Endothelial cell of umbilical vein (primary cell): ENCODE measurements at regions not wholly inside any gene's neighbourhood (a gene's known extent, or its start where the extent isn't known, plus 50 kb on each side); places are given as distances from the start of the nearest gene placed in this dataset.

Source experiments
- BruUV-seq: library from RNA; stranded (reverse); fragments of 400-500 nt; replicated peaks from 2 replicates; lab custom pipeline; 2021; lab: Mats Ljungman, UMichigan
- CTCF ChIA-PET: fragments of 300-600, 350-600 bp; sonication (Branson Sonifier 250); formaldehyde crosslinking; loops from one replicate; lab custom pipeline; 2021; ENCODE audit warnings: antibody characterized with exemption, inconsistent platforms; lab: Charles Lee
- POLR2A ChIA-PET: fragments of 300-600, 350-600 bp; sonication (Branson Sonifier 250); formaldehyde crosslinking; loops from one replicate; lab custom pipeline; 2021; ENCODE audit warnings: antibody characterized with exemption, inconsistent platforms; lab: Charles Lee
- DNase-seq: peaks from one replicate; pipeline ENCODE4 v3.0.0-alpha.2; 2011; ENCODE audit warnings: low read depth, low spot score
- FAIRE-seq: peaks from 2 replicates; lab custom pipeline; 2011; peaks lifted over from hg19 to GRCh38; lab: Jason Lieb, UNC
- H2AFZ ChIP-seq: 2 replicates; pipeline ENCODE4 v1.6.0; 2012; ENCODE audit warnings: low read depth, low read length, control low read depth, inconsistent platforms
- H3K27ac ChIP-seq: 2 replicates; pipeline ENCODE4 v1.5.1; 2011; ENCODE audit warnings: low read depth, mild to moderate bottlenecking, control low read depth, low read length, moderate library complexity; ENCODE audit not compliant: insufficient read depth
- H3K27me3 ChIP-seq, 2 experiments: 2 replicates each; pipeline versions ENCODE4 v1.6.0 to v1.6.1; 2011; ENCODE audit warnings: low read length in 2 of 2, mixed read lengths in 1 of 2; ENCODE audit not compliant: control insufficient read depth in 2 of 2, insufficient read depth in 2 of 2
- H3K36me3 ChIP-seq, 2 experiments: 2 replicates in 1 of 2; 3 replicates in 1 of 2; pipeline ENCODE4 v1.5.1; 2011; ENCODE audit warnings: low read length in 2 of 2, mild to moderate bottlenecking in 1 of 2, moderate library complexity in 1 of 2; ENCODE audit not compliant: control insufficient read depth in 2 of 2, insufficient read depth in 2 of 2; ENCODE audit errors: extremely low read depth in 1 of 2
- H3K4me1 ChIP-seq: 3 replicates; pipeline ENCODE4 v1.5.1; 2011; ENCODE audit warnings: mild to moderate bottlenecking, low read length; ENCODE audit not compliant: control insufficient read depth, insufficient read depth; ENCODE audit errors: extremely low read depth
- H3K4me2 ChIP-seq: 2 replicates; pipeline ENCODE4 v1.6.1; 2011; ENCODE audit warnings: low read length, control low read depth, mixed read lengths; ENCODE audit not compliant: insufficient read depth
- H3K4me3 ChIP-seq, 3 experiments: fragments of 200-600 bp in 1 of 3; sonication (generic), shearing (Covaris generic) in 1 of 3; replicated peaks in 1 of 3; 2 replicates each; pipeline ENCODE4 v1.5.1; 2011 to 2016; ENCODE audit warnings: control low read depth in 3 of 3, low read length in 3 of 3, mild to moderate bottlenecking in 2 of 3, inconsistent platforms in 1 of 3, low read depth in 1 of 3, moderate library complexity in 1 of 3; ENCODE audit not compliant: insufficient read depth in 1 of 3
- H3K79me2 ChIP-seq: 2 replicates; pipeline ENCODE4 v1.6.0; 2012; ENCODE audit warnings: low read length, inconsistent platforms; ENCODE audit not compliant: control insufficient read depth, insufficient read depth
- H3K9ac ChIP-seq: replicated peaks from 2 replicates; pipeline ENCODE3; 2011; ENCODE audit warnings: low read length, control low read depth; ENCODE audit not compliant: insufficient read depth; ENCODE audit errors: extremely low read depth
- H3K9me1 ChIP-seq: replicated peaks from 3 replicates; pipeline ENCODE4 v1.6.0; 2011; ENCODE audit warnings: mild to moderate bottlenecking, low read length; ENCODE audit not compliant: control insufficient read depth, insufficient read depth; ENCODE audit errors: extremely low read depth
- H3K9me3 ChIP-seq: replicated peaks from 2 replicates; pipeline ENCODE4 v1.5.1; 2012; ENCODE audit warnings: low read length, inconsistent platforms; ENCODE audit not compliant: control insufficient read depth, insufficient read depth
- H4K20me1 ChIP-seq: replicated peaks from 2 replicates; pipeline ENCODE3; 2011; ENCODE audit warnings: mild to moderate bottlenecking, low read length; ENCODE audit not compliant: control insufficient read depth, insufficient read depth; ENCODE audit errors: extremely low read depth
- EZH2 ChIP-seq: IDR thresholded peaks from 2 replicates; pipeline ENCODE4 v1.6.1; 2012; ENCODE audit warnings: borderline replicate concordance, low read depth, mild to moderate bottlenecking, moderate library complexity, low read length, inconsistent platforms; ENCODE audit not compliant: severe bottlenecking
- FOS ChIP-seq: IDR thresholded peaks from 2 replicates; pipeline ENCODE4 v1.6.1; 2011; ENCODE audit warnings: mild to moderate bottlenecking, low read length, moderate library complexity, borderline replicate concordance; ENCODE audit not compliant: insufficient read depth
- GATA2 ChIP-seq: IDR thresholded peaks from 2 replicates; pipeline ENCODE4 v1.7.0; 2011; ENCODE audit warnings: low read depth, mild to moderate bottlenecking, moderate library complexity, mixed read lengths, low read length; ENCODE audit not compliant: insufficient read length, insufficient read depth
- JUN ChIP-seq: IDR thresholded peaks from 2 replicates; pipeline ENCODE4 v1.6.1; 2011; ENCODE audit warnings: borderline replicate concordance, low read depth; ENCODE audit not compliant: insufficient read length, insufficient read depth
- MYC ChIP-seq: IDR thresholded peaks from one replicate; pipeline ENCODE4 v1.6.1; 2011; ENCODE audit warnings: mild to moderate bottlenecking, low read depth, low read length
- POLR2A ChIP-seq: IDR thresholded peaks from 2 replicates; pipeline ENCODE4 v1.6.1; 2012; ENCODE audit warnings: low read depth, mild to moderate bottlenecking, control low read depth, low read length
- POLR2AphosphoS5 ChIP-seq: IDR thresholded peaks from 2 replicates; pipeline ENCODE4 v1.6.1; 2012; ENCODE audit warnings: low read depth, mild to moderate bottlenecking, control low read depth, low read length, moderate library complexity; ENCODE audit not compliant: insufficient read depth
- dilution Hi-C: fragments of 300-500 bp; cut with MboI; formaldehyde crosslinking; loops from one replicate; pipeline ENCODE4 v1.15.0; 2019; ENCODE audit warnings: low sequenced_read_pairs; ENCODE audit not compliant: extremely low pct_ligation_motif_present
- intact Hi-C: fragments of 100-400 bp; cut with micrococcal nuclease; formaldehyde crosslinking; loops from one replicate; pipeline ENCODE4 v1.10.0; 2022
- TF ChIP-seq, protein P1 (sequence below): IDR thresholded peaks from 2 replicates; pipeline ENCODE4 v1.6.1; 2011; ENCODE audit not compliant: insufficient read depth, insufficient read length
- TF ChIP-seq, protein P2 (sequence below), 2 donors: IDR thresholded peaks; 1 replicate in 1 of 2; 2 replicates in 1 of 2; pipeline ENCODE4 v1.5.1; 2011; ENCODE audit warnings: low read length in 2 of 2, mild to moderate bottlenecking in 2 of 2, moderate library complexity in 2 of 2, control low read depth in 1 of 2, inconsistent platforms in 1 of 2, low read depth in 1 of 2; ENCODE audit not compliant: insufficient read depth in 1 of 2; ENCODE audit errors: extremely low read depth in 1 of 2

DNA sequence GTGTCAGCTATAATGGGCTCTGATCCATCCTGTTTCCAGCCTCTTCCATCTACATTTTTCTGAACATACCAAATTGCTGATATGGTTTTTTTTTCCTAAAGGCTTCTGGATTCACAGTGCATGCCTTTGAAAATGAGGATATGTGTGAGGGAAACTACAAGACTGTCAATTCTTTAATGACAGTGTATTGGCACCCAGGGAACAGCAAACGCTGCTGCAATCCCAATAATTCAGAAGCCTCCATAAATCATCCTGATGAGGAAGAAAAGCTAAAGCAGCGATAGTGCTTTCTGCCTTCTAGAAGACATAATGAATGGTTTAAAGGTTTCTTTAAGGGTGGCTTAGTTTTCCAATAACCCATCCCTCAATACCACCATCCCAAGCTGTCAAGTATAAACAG, 304.5 kb upstream of the PKDCC start:
- CTCF ChIA-PET = no interaction called here
- H3K27me3 ChIP-seq = no peaks in the 10 kb centered on the region
- no peaks in the 10 kb centered on the region for H3K9me1 ChIP-seq
- no peaks in the 10 kb centered on the region for H3K79me2 ChIP-seq
- FAIRE-seq = no peak
- DNase-seq = no peak
- H3K9me3 ChIP-seq = no peaks in the 10 kb centered on the region
- POLR2A ChIA-PET = no interaction called here
- no peaks in the 10 kb centered on the region for H3K4me1 ChIP-seq
- no peak overlapping the region for H3K9ac ChIP-seq
- BruUV-seq = no TSS peak
- no peak overlapping the region for H3K4me3 ChIP-seq
- intact Hi-C loops = no loop called here
- H3K36me3 ChIP-seq = no peaks in the 10 kb centered on the region
- no peak overlapping the region for H2AFZ ChIP-seq
- H3K4me2 ChIP-seq = no peak overlapping the region
- TF ChIP-seq, protein P1, sequence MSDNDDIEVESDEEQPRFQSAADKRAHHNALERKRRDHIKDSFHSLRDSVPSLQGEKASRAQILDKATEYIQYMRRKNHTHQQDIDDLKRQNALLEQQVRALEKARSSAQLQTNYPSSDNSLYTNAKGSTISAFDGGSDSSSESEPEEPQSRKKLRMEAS = no peak
- no peak for TF ChIP-seq MYC
- TF ChIP-seq POLR2AphosphoS5 = no peak
- no peak for TF ChIP-seq FOS
- no peak for TF ChIP-seq GATA2
- TF ChIP-seq POLR2A = no peak
- no peak for TF ChIP-seq JUN
- TF ChIP-seq, protein P2, sequence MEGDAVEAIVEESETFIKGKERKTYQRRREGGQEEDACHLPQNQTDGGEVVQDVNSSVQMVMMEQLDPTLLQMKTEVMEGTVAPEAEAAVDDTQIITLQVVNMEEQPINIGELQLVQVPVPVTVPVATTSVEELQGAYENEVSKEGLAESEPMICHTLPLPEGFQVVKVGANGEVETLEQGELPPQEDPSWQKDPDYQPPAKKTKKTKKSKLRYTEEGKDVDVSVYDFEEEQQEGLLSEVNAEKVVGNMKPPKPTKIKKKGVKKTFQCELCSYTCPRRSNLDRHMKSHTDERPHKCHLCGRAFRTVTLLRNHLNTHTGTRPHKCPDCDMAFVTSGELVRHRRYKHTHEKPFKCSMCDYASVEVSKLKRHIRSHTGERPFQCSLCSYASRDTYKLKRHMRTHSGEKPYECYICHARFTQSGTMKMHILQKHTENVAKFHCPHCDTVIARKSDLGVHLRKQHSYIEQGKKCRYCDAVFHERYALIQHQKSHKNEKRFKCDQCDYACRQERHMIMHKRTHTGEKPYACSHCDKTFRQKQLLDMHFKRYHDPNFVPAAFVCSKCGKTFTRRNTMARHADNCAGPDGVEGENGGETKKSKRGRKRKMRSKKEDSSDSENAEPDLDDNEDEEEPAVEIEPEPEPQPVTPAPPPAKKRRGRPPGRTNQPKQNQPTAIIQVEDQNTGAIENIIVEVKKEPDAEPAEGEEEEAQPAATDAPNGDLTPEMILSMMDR (IDR thresholded peaks at IDR 0.05; ENCODE audit: extremely low read depth in 1 of 2, insufficient read depth in 1 of 2, low read depth in 1 of 2, low read length in 2 of 2) = no peak
- TF ChIP-seq EZH2 = no peak
- dilution Hi-C loops = no loop called here
- H4K20me1 ChIP-seq = no peaks in the 10 kb centered on the region
- no peak overlapping the region for H3K27ac ChIP-seq
